ENCODE measurements at regions not wholly inside any gene's neighbourhood (a gene's known extent, or its start where the extent isn't known, plus 50 kb on each side); places are given as distances from the start of the nearest gene placed in this dataset.

DNA sequence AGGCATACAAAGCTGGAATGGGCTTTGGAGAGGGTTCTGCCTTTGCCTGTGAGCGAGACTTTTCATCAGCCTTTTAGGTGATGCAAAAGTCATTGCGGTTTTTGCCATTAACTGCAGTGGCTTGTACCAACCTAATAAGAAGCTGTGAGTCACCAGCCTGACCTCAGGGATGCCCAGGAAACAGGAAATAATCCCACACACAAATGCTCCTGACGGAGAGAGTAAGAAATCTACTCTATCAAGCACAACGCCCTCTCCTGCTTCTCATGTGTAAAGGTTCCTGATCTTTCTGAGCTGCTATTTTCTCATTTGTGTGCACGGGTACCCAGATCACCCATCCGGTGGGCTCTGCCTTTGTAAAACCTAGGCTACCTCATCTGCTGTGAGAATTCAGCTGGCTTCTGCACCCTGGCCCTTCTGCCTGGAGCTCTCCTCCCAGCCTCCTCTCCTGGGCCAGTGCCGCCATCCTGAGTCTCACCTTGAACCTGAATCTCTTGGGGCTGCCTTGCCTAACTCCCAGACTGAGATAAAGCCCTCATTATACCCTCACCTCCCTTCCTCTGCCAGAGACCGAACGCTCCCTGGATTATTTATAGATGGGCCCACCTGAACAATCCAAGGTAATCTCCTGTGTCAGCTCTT, 299.7 kb downstream of the C16orf95 start:
- Histone ChIP-seq H3K27me3 (no peaks in the 10 kb centered on the region), H3K4me3 (no peak overlapping the region), H3K36me3 (no peaks in the 10 kb centered on the region), H3K9me3 (no peaks in the 10 kb centered on the region), H3K27ac (no peak overlapping the region), H3K4me1 (no peaks in the 10 kb centered on the region)
- TF ChIP-seq, protein P1, sequence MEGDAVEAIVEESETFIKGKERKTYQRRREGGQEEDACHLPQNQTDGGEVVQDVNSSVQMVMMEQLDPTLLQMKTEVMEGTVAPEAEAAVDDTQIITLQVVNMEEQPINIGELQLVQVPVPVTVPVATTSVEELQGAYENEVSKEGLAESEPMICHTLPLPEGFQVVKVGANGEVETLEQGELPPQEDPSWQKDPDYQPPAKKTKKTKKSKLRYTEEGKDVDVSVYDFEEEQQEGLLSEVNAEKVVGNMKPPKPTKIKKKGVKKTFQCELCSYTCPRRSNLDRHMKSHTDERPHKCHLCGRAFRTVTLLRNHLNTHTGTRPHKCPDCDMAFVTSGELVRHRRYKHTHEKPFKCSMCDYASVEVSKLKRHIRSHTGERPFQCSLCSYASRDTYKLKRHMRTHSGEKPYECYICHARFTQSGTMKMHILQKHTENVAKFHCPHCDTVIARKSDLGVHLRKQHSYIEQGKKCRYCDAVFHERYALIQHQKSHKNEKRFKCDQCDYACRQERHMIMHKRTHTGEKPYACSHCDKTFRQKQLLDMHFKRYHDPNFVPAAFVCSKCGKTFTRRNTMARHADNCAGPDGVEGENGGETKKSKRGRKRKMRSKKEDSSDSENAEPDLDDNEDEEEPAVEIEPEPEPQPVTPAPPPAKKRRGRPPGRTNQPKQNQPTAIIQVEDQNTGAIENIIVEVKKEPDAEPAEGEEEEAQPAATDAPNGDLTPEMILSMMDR (IDR thresholded peaks at IDR 0.05), result no peak
- DNase-seq (ENCODE audit: low spot score), result no peak

DNA sequence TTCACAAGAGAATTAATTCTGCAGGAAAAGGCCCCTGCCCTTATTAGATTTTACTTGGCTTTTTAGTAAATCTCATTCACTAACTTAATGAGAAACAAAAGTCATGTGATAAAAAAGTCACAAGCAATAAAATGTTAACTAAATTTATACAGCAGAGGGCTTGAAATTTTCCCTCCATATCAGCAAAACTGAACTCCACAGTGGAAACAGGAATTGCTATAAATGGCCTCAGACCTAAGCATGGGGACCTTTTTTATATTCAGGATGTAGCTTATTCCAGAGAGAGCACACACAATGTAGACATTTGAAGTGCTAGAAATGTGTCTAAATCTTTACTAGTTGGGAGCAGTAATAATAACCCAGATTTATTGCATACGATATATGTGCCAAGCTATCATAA, 291.5 kb downstream of the C16orf95 start:
- DNase-seq (ENCODE audit: low spot score), result no peak
- TF ChIP-seq, protein P1 (IDR thresholded peaks at IDR 0.05), result no peak
- H3K36me3 ChIP-seq, result no peaks in the 10 kb centered on the region
- no peaks in the 10 kb centered on the region for H3K27me3 ChIP-seq
- H3K9me3 ChIP-seq, result no peaks in the 10 kb centered on the region
- H3K27ac ChIP-seq, result no peak overlapping the region
- H3K4me3 ChIP-seq, result no peak overlapping the region
- no peaks in the 10 kb centered on the region for H3K4me1 ChIP-seq

DNA sequence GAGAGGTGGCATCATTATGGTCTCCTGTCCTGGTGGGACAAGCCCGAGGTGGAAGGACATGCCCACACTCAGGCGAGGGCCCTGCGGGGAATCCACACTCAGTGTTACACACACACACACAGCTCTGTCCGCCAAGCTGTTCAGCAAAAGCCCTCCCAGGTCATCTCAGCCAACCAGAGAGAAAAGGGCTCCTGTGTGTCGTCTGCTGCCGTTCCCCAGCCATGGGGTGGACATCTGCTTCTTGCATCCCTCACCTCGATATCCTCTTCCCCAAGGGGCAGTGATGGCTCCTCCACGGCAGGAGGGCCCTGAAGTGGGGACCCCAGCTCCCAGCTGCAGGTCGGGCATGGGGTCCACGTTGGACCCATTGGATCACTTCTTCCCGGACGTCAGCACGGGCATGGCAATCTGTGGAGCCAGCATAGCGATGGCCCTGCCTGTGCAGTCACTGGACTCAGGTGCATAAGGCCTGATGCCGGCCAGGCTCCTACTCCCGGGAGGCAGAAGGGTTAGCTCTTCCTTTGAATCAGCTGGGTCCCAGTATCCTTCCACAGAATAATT, 290.1 kb downstream of the C16orf95 start:
- Histone ChIP-seq H3K4me3 (no peak overlapping the region), H3K4me1 (no peaks in the 10 kb centered on the region), H3K9me3 (no peaks in the 10 kb centered on the region), H3K36me3 (no peaks in the 10 kb centered on the region), H3K27ac (no peak overlapping the region), H3K27me3 (no peaks in the 10 kb centered on the region)
- no peak for DNase-seq (ENCODE audit: low spot score)
- TF ChIP-seq, protein P1 (IDR thresholded peaks at IDR 0.05), result no peak

DNA sequence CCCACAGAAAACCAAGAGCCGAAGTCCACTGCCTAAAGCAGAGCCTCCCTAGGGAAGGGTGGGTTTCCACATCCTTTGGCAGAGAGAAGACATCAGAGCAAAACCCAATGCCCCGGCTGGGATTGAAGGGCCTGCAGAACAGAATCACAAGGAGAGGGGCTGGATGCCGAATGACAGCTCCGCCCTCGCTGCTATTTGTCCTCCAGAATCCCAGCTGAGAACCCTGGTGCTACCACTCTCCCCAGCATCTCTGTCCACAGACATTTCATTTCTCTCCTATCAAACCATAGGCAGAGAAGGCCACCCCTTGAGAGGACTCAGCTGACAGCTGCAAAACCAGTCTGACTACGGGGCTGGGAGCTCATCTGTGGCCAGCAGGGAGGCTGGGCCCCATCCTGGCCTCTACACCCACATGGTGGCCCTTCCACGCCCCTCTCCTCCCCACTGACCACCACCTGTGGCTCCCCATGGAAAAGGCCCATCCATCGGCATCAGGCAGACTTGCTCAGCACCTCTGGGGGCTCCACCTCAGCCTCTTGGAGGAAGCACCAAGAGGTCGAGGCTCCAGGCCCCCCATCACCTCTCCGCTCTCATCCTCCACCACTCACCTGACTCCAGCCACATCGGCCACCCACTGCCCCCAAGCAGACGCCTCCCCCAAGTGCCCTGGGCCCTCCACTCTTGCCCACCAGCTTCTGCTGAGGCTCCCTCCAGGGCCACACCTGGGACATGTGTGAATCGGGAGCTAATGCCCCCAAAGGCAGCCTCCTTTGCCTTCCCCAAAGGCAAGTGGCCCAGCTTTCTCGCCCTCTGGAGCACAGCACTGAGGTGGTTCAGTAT, 288.5 kb downstream of the C16orf95 start:
- no peaks in the 10 kb centered on the region for H3K36me3 ChIP-seq
- no peaks in the 10 kb centered on the region for H3K9me3 ChIP-seq
- H3K27me3 ChIP-seq, result no peaks in the 10 kb centered on the region
- no peak overlapping the region for H3K4me3 ChIP-seq
- no peak overlapping the region for H3K27ac ChIP-seq
- no peak for DNase-seq (ENCODE audit: low spot score)
- peaks cover 0 to 12% of the 10 kb centered on the region in 2 donors for H3K4me1 ChIP-seq
- TF ChIP-seq, protein P1 (IDR thresholded peaks at IDR 0.05), result no peak

DNA sequence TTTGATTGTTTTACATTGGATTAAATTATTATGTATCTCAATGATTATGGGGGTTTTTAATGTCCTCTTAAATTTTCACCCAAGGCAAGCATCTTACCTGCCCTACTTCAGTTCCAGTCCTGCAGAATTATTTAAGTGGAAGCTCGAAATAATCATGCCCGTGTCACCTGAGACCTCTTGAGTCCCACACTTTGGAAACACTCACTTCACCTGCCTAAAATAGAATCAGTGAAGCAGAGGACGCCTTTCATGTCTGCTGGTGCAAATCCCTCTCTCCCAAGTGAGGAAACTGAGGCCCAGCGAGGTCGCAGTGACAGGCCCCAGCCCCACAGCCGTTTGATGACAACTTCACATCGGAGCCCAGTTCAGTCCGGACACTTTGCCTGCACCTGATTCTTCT, 284.6 kb downstream of the C16orf95 start:
- DNase-seq (ENCODE audit: low spot score), result no peak
- Histone ChIP-seq H3K27me3 (no peaks in the 10 kb centered on the region), H3K36me3 (no peaks in the 10 kb centered on the region), H3K4me3 (no peak overlapping the region), H3K27ac (peak overlapping the region; percentile 24 to 54), H3K9me3 (no peaks in the 10 kb centered on the region), H3K4me1 (peaks cover 0 to 17% of the 10 kb centered on the region in 2 donors)
- TF ChIP-seq, protein P1 (IDR thresholded peaks at IDR 0.05), result no peak
